Left renal pelvis (tissue), 4 donors: ENCODE measurements at regions not wholly inside any gene's neighbourhood (a gene's known extent, or its start where the extent isn't known, plus 50 kb on each side); places are given as distances from the start of the nearest gene placed in this dataset.

ENCODE experiments used
- DNase-seq, 4 donors: peaks; one replicate each; pipeline ENCODE4 v3.0.0-alpha.2; 2013; ENCODE audit warnings: low read depth in 4 of 4, low spot score in 3 of 4

- DNase-seq, result no peak
Measured at GRCh38 chr3:177554895-177555759, 357.8 kb upstream of the TBL1XR1 start.

GRCh38 chr3:177557548-177557947 is 360.3 kb upstream of the TBL1XR1 start:
- DNase-seq, result peak in 1 of 4 donors; percentile 46

GRCh38 chr3:177561365-177561764 is 364.1 kb upstream of the TBL1XR1 start:
- DNase-seq, result no peak

- DNase-seq, result no peak
Measured at GRCh38 chr3:177561769-177562392, 364.6 kb upstream of the TBL1XR1 start.

- no peak for DNase-seq
Measured at GRCh38 chr3:177563243-177563780, 366.0 kb upstream of the TBL1XR1 start.

- DNase-seq, result no peak
Measured at GRCh38 chr3:177563792-177564191, 366.5 kb upstream of the TBL1XR1 start.

- no peak for DNase-seq
Measured at GRCh38 chr3:177565981-177566380, 368.7 kb upstream of the TBL1XR1 start.

- no peak for DNase-seq
Measured at GRCh38 chr3:177567833-177568232, 370.6 kb upstream of the TBL1XR1 start.

GRCh38 chr3:177569193-177569592 is 371.9 kb upstream of the TBL1XR1 start:
- no peak for DNase-seq

- DNase-seq, result no peak
Measured at GRCh38 chr3:177569875-177570657, 372.8 kb upstream of the TBL1XR1 start.

GRCh38 chr3:177571271-177571943 is 374.1 kb upstream of the TBL1XR1 start:
- DNase-seq, result no peak

- no peak for DNase-seq
Measured at GRCh38 chr3:177571944-177572315, 374.6 kb upstream of the TBL1XR1 start.

- DNase-seq, result no peak
Measured at GRCh38 chr3:177574222-177574856, 377.1 kb upstream of the TBL1XR1 start.

GRCh38 chr3:177576746-177577145 is 379.5 kb upstream of the TBL1XR1 start:
- no peak for DNase-seq

GRCh38 chr3:177578488-177578887 is 381.2 kb upstream of the TBL1XR1 start:
- no peak for DNase-seq

GRCh38 chr3:177579419-177579818 is 382.1 kb upstream of the TBL1XR1 start:
- DNase-seq, result no peak

GRCh38 chr3:177580437-177580836 is 383.2 kb upstream of the TBL1XR1 start:
- no peak for DNase-seq

GRCh38 chr3:177585271-177585670 is 388.0 kb upstream of the TBL1XR1 start:
- DNase-seq, result no peak

GRCh38 chr3:177589041-177589650 is 391.9 kb upstream of the TBL1XR1 start:
- no peak for DNase-seq

- no peak for DNase-seq
Measured at GRCh38 chr3:177589911-177590381, 392.7 kb upstream of the TBL1XR1 start.
